ENCODE measurements at regions not wholly inside any gene's neighbourhood (a gene's known extent, or its start where the extent isn't known, plus 50 kb on each side); places are given as distances from the start of the nearest gene placed in this dataset.

- DNase-seq (ENCODE audit: extremely low read depth, low read depth, low spot score) = no peak
These were observed 716.7 kb upstream of the TMEM132C start for GRCh38 chr12:127550271-127550670.

- DNase-seq (ENCODE audit: extremely low read depth, low read depth, low spot score) = no peak
These were observed 714.1 kb upstream of the TMEM132C start for GRCh38 chr12:127552838-127553237.

- DNase-seq (ENCODE audit: extremely low read depth, low read depth, low spot score) = no peak
These were observed 711.9 kb upstream of the TMEM132C start for GRCh38 chr12:127555071-127555470.

- DNase-seq (ENCODE audit: extremely low read depth, low read depth, low spot score) = no peak
These were observed 710.6 kb upstream of the TMEM132C start for GRCh38 chr12:127556231-127556886.

GRCh38 chr12:127558361-127558760, 708.6 kb upstream of the TMEM132C start:
- no peak for DNase-seq (ENCODE audit: extremely low read depth, low read depth, low spot score)

- peak; percentile 29 for DNase-seq (ENCODE audit: extremely low read depth, low read depth, low spot score)
These were observed 707.5 kb upstream of the TMEM132C start for GRCh38 chr12:127559349-127560040.

GRCh38 chr12:127560041-127560478, 706.9 kb upstream of the TMEM132C start:
- DNase-seq (ENCODE audit: extremely low read depth, low read depth, low spot score) = no peak

GRCh38 chr12:127562816-127563215, 704.2 kb upstream of the TMEM132C start:
- no peak for DNase-seq (ENCODE audit: extremely low read depth, low read depth, low spot score)

- no peak for DNase-seq (ENCODE audit: extremely low read depth, low read depth, low spot score)
These were observed 701.7 kb upstream of the TMEM132C start for GRCh38 chr12:127565241-127565640.

GRCh38 chr12:127567531-127567930, 699.4 kb upstream of the TMEM132C start:
- DNase-seq (ENCODE audit: extremely low read depth, low read depth, low spot score) = no peak

GRCh38 chr12:127570387-127570786, 696.6 kb upstream of the TMEM132C start:
- no peak for DNase-seq (ENCODE audit: extremely low read depth, low read depth, low spot score)

- DNase-seq (ENCODE audit: extremely low read depth, low read depth, low spot score) = no peak
These were observed 696.1 kb upstream of the TMEM132C start for GRCh38 chr12:127570793-127571360.

GRCh38 chr12:127571578-127571977, 695.4 kb upstream of the TMEM132C start:
- DNase-seq (ENCODE audit: extremely low read depth, low read depth, low spot score) = no peak

GRCh38 chr12:127579446-127579845, 687.5 kb upstream of the TMEM132C start:
- no peak for DNase-seq (ENCODE audit: extremely low read depth, low read depth, low spot score)

- DNase-seq (ENCODE audit: extremely low read depth, low read depth, low spot score) = no peak
These were observed 684.9 kb upstream of the TMEM132C start for GRCh38 chr12:127582074-127582473.

GRCh38 chr12:127583041-127583440, 683.9 kb upstream of the TMEM132C start:
- no peak for DNase-seq (ENCODE audit: extremely low read depth, low read depth, low spot score)

- DNase-seq (ENCODE audit: extremely low read depth, low read depth, low spot score) = no peak
These were observed 678.7 kb upstream of the TMEM132C start for GRCh38 chr12:127588249-127588648.

GRCh38 chr12:127589541-127589940, 677.4 kb upstream of the TMEM132C start:
- no peak for DNase-seq (ENCODE audit: extremely low read depth, low read depth, low spot score)

- DNase-seq (ENCODE audit: extremely low read depth, low read depth, low spot score) = no peak
These were observed 676.1 kb upstream of the TMEM132C start for GRCh38 chr12:127590868-127591267.

GRCh38 chr12:127592245-127592644, 674.7 kb upstream of the TMEM132C start:
- DNase-seq (ENCODE audit: extremely low read depth, low read depth, low spot score) = no peak

- DNase-seq (ENCODE audit: extremely low read depth, low read depth, low spot score) = no peak
These were observed 672.5 kb upstream of the TMEM132C start for GRCh38 chr12:127594351-127594970.

GRCh38 chr12:127595506-127595905, 671.5 kb upstream of the TMEM132C start:
- DNase-seq (ENCODE audit: extremely low read depth, low read depth, low spot score) = no peak

All from glomerular endothelial cell (primary cell).